H1 (cell line): ENCODE measurements at regions not wholly inside any gene's neighbourhood (a gene's known extent, or its start where the extent isn't known, plus 50 kb on each side); places are given as distances from the start of the nearest gene placed in this dataset.

Source experiments
- CTCF ChIA-PET: fragments of 300-600 bp; sonication (Branson Sonifier 250); formaldehyde crosslinking; loops from one replicate; lab custom pipeline; 2021; ENCODE audit not compliant: partially characterized antibody; lab: Charles Lee
- POLR2A ChIA-PET: fragments of 300-600 bp; sonication (Branson Sonifier 250); formaldehyde crosslinking; loops from one replicate; lab custom pipeline; 2021; ENCODE audit warnings: inconsistent platforms; ENCODE audit not compliant: partially characterized antibody; lab: Charles Lee
- DNase-seq, 2 experiments: peaks; one replicate each; pipeline versions ENCODE4 v3.0.0 to v3.0.0-alpha.2; 2010 to 2022; ENCODE audit warnings: low spot score in 2 of 2, low read depth in 1 of 2, mixed read lengths in 1 of 2
- FAIRE-seq: peaks from 2 replicates; lab custom pipeline; 2011; peaks lifted over from hg19 to GRCh38; lab: Jason Lieb, UNC
- H2AFZ ChIP-seq: 2 replicates; pipeline ENCODE4 v1.8.1; 2012; ENCODE audit warnings: low read length, inconsistent platforms
- H2AK5ac ChIP-seq: 2 replicates; pipeline ENCODE4 v1.6.1; 2013; ENCODE audit warnings: low read depth, low read length
- H2BK120ac ChIP-seq: replicated peaks from 2 replicates; pipeline ENCODE3; 2013; ENCODE audit warnings: low read depth, low read length, inconsistent platforms
- H2BK12ac ChIP-seq: 2 replicates; pipeline ENCODE4 v1.6.1; 2013; ENCODE audit warnings: low read depth, low read length
- H2BK15ac ChIP-seq: 2 replicates; pipeline ENCODE4 v1.6.1; 2013; ENCODE audit warnings: low read length
- H2BK20ac ChIP-seq: 2 replicates; pipeline ENCODE4 v1.6.1; 2013; ENCODE audit warnings: low read length
- H2BK5ac ChIP-seq: 2 replicates; pipeline ENCODE4 v1.6.1; 2013; ENCODE audit warnings: low read depth, low read length
- H3K14ac ChIP-seq: 2 replicates; pipeline ENCODE4 v1.6.1; 2013; ENCODE audit warnings: inconsistent platforms; ENCODE audit not compliant: insufficient read length
- H3K18ac ChIP-seq: 2 replicates; pipeline ENCODE4 v1.6.1; 2013; ENCODE audit warnings: low read length; ENCODE audit errors: extremely low read depth
- H3K23ac ChIP-seq: 2 replicates; pipeline ENCODE4 v1.6.1; 2013; ENCODE audit warnings: inconsistent platforms; ENCODE audit not compliant: insufficient read length
- H3K23me2 ChIP-seq: 2 replicates; pipeline ENCODE4 v1.6.1; 2013; ENCODE audit warnings: low read depth, low read length
- H3K27ac ChIP-seq: 2 replicates; pipeline ENCODE4 v1.6.1; 2011; ENCODE audit warnings: low read depth, low read length, inconsistent platforms
- H3K27me3 ChIP-seq, 4 experiments: replicated peaks in 1 of 4; 1 replicate in 1 of 4; 2 replicates in 3 of 4; pipeline versions ENCODE4 v1.6.1 to v1.8.1; 2011 to 2013; ENCODE audit warnings: low read length in 3 of 4, mild to moderate bottlenecking in 3 of 4, inconsistent platforms in 2 of 4, mixed read lengths in 2 of 4, moderate library complexity in 1 of 4; ENCODE audit not compliant: control insufficient read depth in 3 of 4, insufficient read depth in 3 of 4; ENCODE audit errors: extremely low read depth in 1 of 4
- H3K36me3 ChIP-seq, 4 experiments: 2 replicates each; pipeline versions ENCODE4 v1.6.1 to v1.8.1; 2011 to 2013; ENCODE audit warnings: mild to moderate bottlenecking in 4 of 4, low read length in 3 of 4, moderate library complexity in 2 of 4, control low read depth in 1 of 4, inconsistent platforms in 1 of 4; ENCODE audit not compliant: insufficient read depth in 4 of 4, control insufficient read depth in 2 of 4
- H3K4ac ChIP-seq: replicated peaks from 2 replicates; pipeline ENCODE3; 2013; ENCODE audit warnings: low read length, low read depth, mixed read lengths, inconsistent platforms; ENCODE audit not compliant: insufficient read length
- H3K4me1 ChIP-seq, 4 experiments: replicated peaks in 1 of 4; 1 replicate in 1 of 4; 2 replicates in 3 of 4; pipeline versions ENCODE4 v1.6.1 to v1.8.1; 2011 to 2013; ENCODE audit warnings: low read length in 3 of 4, inconsistent platforms in 2 of 4, mixed read lengths in 1 of 4; ENCODE audit not compliant: insufficient read depth in 4 of 4, control insufficient read depth in 3 of 4
- H3K4me2 ChIP-seq, 2 experiments: 2 replicates each; pipeline versions ENCODE4 v1.6.1 to v1.8.1; 2011 to 2013; ENCODE audit warnings: low read depth in 2 of 2, low read length in 2 of 2, control low read depth in 1 of 2, inconsistent platforms in 1 of 2, mild to moderate bottlenecking in 1 of 2; ENCODE audit not compliant: insufficient read depth in 1 of 2
- H3K4me3 ChIP-seq, 4 experiments: fragments of 200-600, 300-600 bp in 1 of 4; sonication (generic), shearing (Covaris generic), sonication (Bioruptor Twin) in 1 of 4; 2 replicates each; pipeline versions ENCODE4 v1.5.1 to v1.8.1; 2011 to 2016; ENCODE audit warnings: low read length in 4 of 4, low read depth in 3 of 4, control low read depth in 2 of 4, inconsistent platforms in 2 of 4, mild to moderate bottlenecking in 2 of 4, mixed read lengths in 1 of 4, moderate library complexity in 1 of 4; ENCODE audit not compliant: insufficient read depth in 2 of 4; ENCODE audit errors: extremely low read depth in 1 of 4
- H3K56ac ChIP-seq: replicated peaks from 2 replicates; pipeline ENCODE3; 2013; ENCODE audit warnings: low read depth, mild to moderate bottlenecking, mixed read lengths, low read length, inconsistent platforms; ENCODE audit not compliant: insufficient read length
- H3K79me1 ChIP-seq: 2 replicates; pipeline ENCODE4 v1.6.1; 2013; ENCODE audit warnings: low read depth, low read length, control low read depth
- H3K79me2 ChIP-seq, 2 experiments: 2 replicates each; pipeline versions ENCODE4 v1.6.1 to v1.8.1; 2012 to 2013; ENCODE audit warnings: low read length in 2 of 2, mild to moderate bottlenecking in 2 of 2, inconsistent platforms in 1 of 2; ENCODE audit not compliant: insufficient read depth in 2 of 2, control insufficient read depth in 1 of 2
- H3K9ac ChIP-seq, 4 experiments: replicated peaks in 1 of 4; 1 replicate in 1 of 4; 2 replicates in 3 of 4; pipeline versions ENCODE4 v1.6.1 to v1.8.1; 2011 to 2013; ENCODE audit warnings: low read depth in 3 of 4, low read length in 3 of 4, control low read depth in 2 of 4, mild to moderate bottlenecking in 2 of 4, moderate library complexity in 2 of 4, inconsistent platforms in 1 of 4; ENCODE audit errors: extremely low read depth in 1 of 4
- H3K9me3 ChIP-seq, 2 experiments: 2 replicates each; pipeline versions ENCODE4 v1.6.1 to v1.8.1; 2012 to 2013; ENCODE audit warnings: mild to moderate bottlenecking in 2 of 2, moderate library complexity in 2 of 2, control low read depth in 1 of 2, inconsistent platforms in 1 of 2, low read depth in 1 of 2, low read length in 1 of 2, mixed read lengths in 1 of 2; ENCODE audit not compliant: insufficient read depth in 2 of 2
- H4K20me1 ChIP-seq, 2 experiments: replicated peaks in 1 of 2; 2 replicates each; pipeline versions ENCODE3 to v1.8.1; 2011 to 2013; ENCODE audit warnings: inconsistent platforms in 2 of 2, low read length in 2 of 2, mild to moderate bottlenecking in 1 of 2; ENCODE audit not compliant: insufficient read depth in 2 of 2, control insufficient read depth in 1 of 2
- H4K5ac ChIP-seq: 2 replicates; pipeline ENCODE4 v1.6.1; 2013; ENCODE audit warnings: low read length, low read depth, mixed read lengths, inconsistent platforms; ENCODE audit not compliant: insufficient read length
- H4K8ac ChIP-seq: 2 replicates; pipeline ENCODE4 v1.8.0; 2013; ENCODE audit warnings: mild to moderate bottlenecking, moderate library complexity, low read length, inconsistent platforms; ENCODE audit not compliant: insufficient read depth; ENCODE audit errors: extremely low read depth
- H4K91ac ChIP-seq: replicated peaks from 2 replicates; pipeline ENCODE3; 2013; ENCODE audit warnings: low read length, mixed read lengths, inconsistent platforms; ENCODE audit not compliant: insufficient read length
- ASH2L ChIP-seq: fragments of 200-600, 300-600 bp; sonication (generic); IDR thresholded peaks from one replicate; pipeline ENCODE4 v1.7.1; 2017; ENCODE audit warnings: low read length
- ATF3 ChIP-seq: IDR thresholded peaks from 2 replicates; pipeline ENCODE4 v1.6.1; 2011; ENCODE audit warnings: low read depth, mild to moderate bottlenecking, low read length; ENCODE audit not compliant: insufficient read depth
- CBX8 ChIP-seq: fragments of 300-800, 300-1000 bp; sonication (generic); IDR thresholded peaks from 2 replicates; pipeline ENCODE4 v1.7.1; 2016; ENCODE audit warnings: low read depth, low read length, borderline replicate concordance
- CEBPB ChIP-seq: IDR thresholded peaks from 2 replicates; pipeline ENCODE4 v1.6.1; 2012; ENCODE audit warnings: low read depth, low read length
- CHD1 ChIP-seq: IDR thresholded peaks from 2 replicates; pipeline ENCODE4 v1.6.1; 2012; ENCODE audit warnings: low read depth, low read length, improper control_type of control experiment
- CHD2 ChIP-seq: IDR thresholded peaks from 2 replicates; pipeline ENCODE4 v1.6.1; 2012; ENCODE audit warnings: low read length, improper control_type of control experiment
- CTBP2 ChIP-seq: IDR thresholded peaks from 2 replicates; pipeline ENCODE4 v1.7.0; 2011; ENCODE audit warnings: borderline replicate concordance, mild to moderate bottlenecking, moderate library complexity, mixed read lengths, low read length; ENCODE audit not compliant: insufficient read depth, insufficient read length
- HDAC2 ChIP-seq, 2 experiments: fragments of 300-600 bp in 1 of 2; sonication (generic) in 1 of 2; IDR thresholded peaks; 2 replicates each; pipeline ENCODE4 v1.6.1; 2011 to 2012; ENCODE audit warnings: low read depth in 2 of 2, low read length in 2 of 2, mild to moderate bottlenecking in 2 of 2, moderate library complexity in 2 of 2, borderline replicate concordance in 1 of 2, inconsistent platforms in 1 of 2
- KDM4A ChIP-seq: IDR thresholded peaks from one replicate; pipeline ENCODE4 v1.7.1; 2012; ENCODE audit warnings: low read depth, mild to moderate bottlenecking, moderate library complexity, low read length, inconsistent platforms; ENCODE audit not compliant: severe bottlenecking
- NANOG ChIP-seq: IDR thresholded peaks from 2 replicates; pipeline ENCODE4 v1.6.1; 2011; ENCODE audit warnings: low read length, low read depth, mild to moderate bottlenecking, inconsistent platforms; ENCODE audit not compliant: insufficient read depth, poor library complexity, severe bottlenecking
- RNF2 ChIP-seq: fragments of 200-900, 300-1000 bp; sonication (generic); IDR thresholded peaks from 2 replicates; pipeline ENCODE4 v1.7.1; 2016; ENCODE audit warnings: borderline replicate concordance, low read depth, mild to moderate bottlenecking, antibody characterized with exemption, low read length; ENCODE audit not compliant: poor library complexity, severe bottlenecking; ENCODE audit errors: missing control alignments
- SP1 ChIP-seq: IDR thresholded peaks from 2 replicates; pipeline ENCODE4 v1.6.1; 2011; ENCODE audit warnings: low read depth, low read length
- SP4 ChIP-seq: IDR thresholded peaks from 2 replicates; pipeline ENCODE4 v1.6.1; 2012; ENCODE audit warnings: low read length, inconsistent platforms
- SUZ12 ChIP-seq: fragments of 200-600 bp; sonication (generic); IDR thresholded peaks from 2 replicates; pipeline ENCODE4 v1.6.1; 2012; ENCODE audit warnings: mild to moderate bottlenecking, inconsistent platforms, low read length, moderate library complexity, mixed read lengths
- WGBS, 2 experiments: shearing (Covaris generic) in 1 of 2; methylation state at CpG; one replicate each; pipeline versions ENCODE4 v1.1.6 to v1.1.7; 2013 to 2015; ENCODE audit warnings: low lambda C conversion rate in 2 of 2, mixed read lengths in 2 of 2, inconsistent platforms in 1 of 2, low coverage in 1 of 2, missing lambda C conversion rate in 1 of 2; ENCODE audit not compliant: insufficient replicate concordance in 2 of 2, insufficient coverage in 1 of 2, insufficient read length in 1 of 2; ENCODE audit errors: extremely low coverage in 1 of 2, missing lambda C conversion rate in 1 of 2; 5-methylcytosine and 5-hydroxymethylcytosine counted together

GRCh38 chr11:70689764-70690163 lies 291.4 kb downstream of the CTTN start:
- Histone ChIP-seq H3K4me1 (peaks cover 1 to 7% (median 4%) of the 10 kb centered on the region in 4 experiments; a peak in 6 of 7 replicates), H3K18ac (no peak overlapping the region), H2BK15ac (no peak overlapping the region), H4K8ac (no peak overlapping the region), H3K27ac (no peak overlapping the region), H3K56ac (no peak overlapping the region), H3K14ac (no peak overlapping the region), H3K36me3 (no peaks in the 10 kb centered on the region), H3K27me3 (no peaks in the 10 kb centered on the region), H2AFZ (no peak overlapping the region), H4K20me1 (peaks cover 0 to under 1% of the 10 kb centered on the region in 2 experiments), H2BK20ac (no peak overlapping the region), H2BK5ac (no peak overlapping the region), H2BK120ac (no peak overlapping the region), H3K23ac (no peak overlapping the region), H3K4ac (no peak overlapping the region), H3K23me2 (peaks cover 8% of the 10 kb centered on the region; the same call in 1 of the 2 replicates), H2AK5ac (no peak overlapping the region), H3K9ac (no peak overlapping the region), H3K4me3 (no peak overlapping the region), H3K79me2 (no peaks in the 10 kb centered on the region), H3K4me2 (no peak overlapping the region), H3K9me3 (no peaks in the 10 kb centered on the region), H3K79me1 (no peaks in the 10 kb centered on the region), H2BK12ac (no peak overlapping the region), H4K5ac (no peak overlapping the region), H4K91ac (no peak overlapping the region)
- FAIRE-seq, result no peak
- no peak for DNase-seq
- WGBS, 2 experiments, result 95% methylated on average over 6 of the region's 6 CpGs; no CpG with 5 or more reads in 1 of the 2 experiments
- CTCF ChIA-PET, result interaction anchor here (0.8 kb wide), 1 partner anchor 24 kb away, joined by 3 read pairs; no protein-coding TSS in a partner anchor
- POLR2A ChIA-PET, result no interaction called here
- TF ChIP-seq HDAC2 (IDR thresholded peaks at IDR 0.05; ENCODE audit: borderline replicate concordance in 1 of 2, low read depth in 2 of 2, low read length in 2 of 2) (no peak), NANOG (no peak), CEBPB (no peak), CHD1 (no peak), SP4 (no peak), ATF3 (no peak), KDM4A (no peak), RNF2 (no peak), CTBP2 (no peak), CBX8 (no peak), SUZ12 (no peak), CHD2 (no peak), ASH2L (no peak), SP1 (no peak)
